Activated CD8-positive, alpha-beta T cell treated with anti-CD3 and anti-CD28 coated beads for 36 hours (primary cell): ENCODE measurements at regions not wholly inside any gene's neighbourhood (a gene's known extent, or its start where the extent isn't known, plus 50 kb on each side); places are given as distances from the start of the nearest gene placed in this dataset.

Experiments used
- ATAC-seq: fragments of 200-7000 bp; cut with Tn5 transposase; one replicate; pipeline ENCODE4 v1.10.0; 2021; ENCODE audit warnings: mild to moderate bottlenecking, moderate library complexity
- CTCF ChIA-PET: fragments of 350-600 bp; sonication (Branson Sonifier 250); formaldehyde crosslinking; loops from one replicate; lab custom pipeline; 2021; ENCODE audit warnings: antibody characterized with exemption; lab: Charles Lee
- POLR2A ChIA-PET: fragments of 350-600 bp; sonication (Branson Sonifier 250); formaldehyde crosslinking; loops from one replicate; lab custom pipeline; 2021; ENCODE audit warnings: antibody characterized with exemption; lab: Charles Lee
- DNase-seq: peaks from one replicate; pipeline ENCODE4 v3.0.0-alpha.2; 2020
- H3K27ac Mint-ChIP-seq: one replicate; pipeline ENCODE4 v1.8.0; 2021; ENCODE audit warnings: mild to moderate bottlenecking, mixed read lengths
- H3K27me3 Mint-ChIP-seq: one replicate; pipeline ENCODE4 v1.8.0; 2021; ENCODE audit warnings: mixed read lengths
- H3K36me3 Mint-ChIP-seq: one replicate; pipeline ENCODE4 v1.8.0; 2021; ENCODE audit warnings: low read depth, mixed read lengths
- H3K4me1 Mint-ChIP-seq: one replicate; pipeline ENCODE4 v1.8.0; 2021; ENCODE audit warnings: low read depth, mixed read lengths
- H3K4me3 Mint-ChIP-seq: one replicate; pipeline ENCODE4 v1.8.0; 2021; ENCODE audit warnings: mild to moderate bottlenecking, moderate library complexity, mixed read lengths
- H3K9me3 Mint-ChIP-seq: one replicate; pipeline ENCODE4 v1.8.0; 2021; ENCODE audit warnings: mixed read lengths
- CTCF ChIP-seq: fragments of 200-600 bp; IDR thresholded peaks from one replicate; pipeline ENCODE4 v1.8.0; 2022; ENCODE audit warnings: antibody characterized with exemption, mild to moderate bottlenecking
- intact Hi-C: fragments of 100-400 bp; cut with micrococcal nuclease; formaldehyde crosslinking; loops from one replicate; pipeline ENCODE4 v1.10.0; 2022

- Mint-ChIP-seq H3K4me1 (peaks cover 9% of the 10 kb centered on the region), H3K36me3 (no peaks in the 10 kb centered on the region), H3K4me3 (no peak overlapping the region), H3K27ac (no peak overlapping the region), H3K9me3 (peaks cover 5% of the 10 kb centered on the region), H3K27me3 (peaks cover 10% of the 10 kb centered on the region)
- ATAC-seq (no peak), DNase-seq (no peak)
- TF ChIP-seq CTCF, result no peak
- POLR2A ChIA-PET, result no interaction called here
- CTCF ChIA-PET, result no interaction called here
- intact Hi-C loops, result no loop called here
Observed at GRCh38 chr6:140773276-140773675, 1359.4 kb upstream of the GJE1 start.

DNA sequence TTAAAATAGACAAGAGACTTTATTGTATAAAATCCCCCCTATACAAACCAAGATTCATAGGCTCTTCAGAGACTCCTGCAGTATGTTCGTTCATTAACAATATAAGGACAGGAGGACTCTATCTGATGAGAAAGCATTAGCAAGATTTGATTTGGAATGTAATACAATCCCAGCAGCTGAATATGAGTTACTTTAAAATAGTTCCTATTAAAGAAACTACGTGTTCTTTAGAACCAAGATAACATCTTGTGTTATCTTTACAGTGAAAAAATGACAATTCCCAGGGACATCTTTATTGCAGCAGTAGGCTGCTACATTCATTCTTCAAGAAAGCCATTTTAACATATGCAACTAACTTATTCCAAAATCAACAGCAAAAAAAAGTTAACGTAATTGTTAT, 1360.1 kb upstream of the GJE1 start:
- intact Hi-C loops, result no loop called here
- Mint-ChIP-seq H3K27me3 (peaks cover 10% of the 10 kb centered on the region), H3K9me3 (peaks cover 10% of the 10 kb centered on the region), H3K27ac (no peak overlapping the region), H3K36me3 (no peaks in the 10 kb centered on the region), H3K4me1 (peaks cover 9% of the 10 kb centered on the region), H3K4me3 (no peak overlapping the region)
- TF ChIP-seq CTCF, result no peak
- DNase-seq (no peak), ATAC-seq (no peak)
- CTCF ChIA-PET, result no interaction called here
- POLR2A ChIA-PET, result no interaction called here

GRCh38 chr6:140768133-140768532, 1364.6 kb upstream of the GJE1 start:
- Mint-ChIP-seq H3K27me3 (peaks cover 6% of the 10 kb centered on the region), H3K4me3 (no peak overlapping the region), H3K36me3 (no peaks in the 10 kb centered on the region), H3K27ac (no peak overlapping the region), H3K9me3 (peaks cover 11% of the 10 kb centered on the region), H3K4me1 (no peaks in the 10 kb centered on the region)
- ATAC-seq, result no peak
- no peak for TF ChIP-seq CTCF
- ChIA-PET CTCF (no interaction called here), POLR2A (no interaction called here)
- no peak for DNase-seq
- intact Hi-C loops, result no loop called here

DNA sequence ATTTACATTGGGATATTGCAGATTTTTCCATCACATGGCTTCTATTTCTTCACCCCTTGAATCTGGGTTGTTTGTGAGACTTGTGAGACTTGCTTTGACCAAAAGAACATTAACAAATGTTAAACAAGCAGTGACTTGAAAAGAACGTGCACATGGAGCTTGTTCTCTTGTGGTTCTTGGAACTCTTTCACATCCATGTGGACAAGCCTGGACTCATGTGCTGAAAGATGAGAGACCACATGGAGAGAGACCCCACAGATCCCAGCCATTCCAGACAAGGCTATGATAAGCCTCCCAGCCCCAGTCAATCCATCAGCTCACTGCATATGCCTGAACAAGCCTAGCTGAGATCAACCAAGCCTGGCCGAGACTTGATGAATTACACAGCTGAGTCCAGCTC, 1365.7 kb upstream of the GJE1 start:
- Mint-ChIP-seq H3K36me3 (no peaks in the 10 kb centered on the region), H3K4me1 (no peaks in the 10 kb centered on the region), H3K27me3 (peaks cover 5% of the 10 kb centered on the region), H3K4me3 (no peak overlapping the region), H3K9me3 (peaks cover 11% of the 10 kb centered on the region), H3K27ac (no peak overlapping the region)
- ChIA-PET CTCF (no interaction called here), POLR2A (no interaction called here)
- no peak for ATAC-seq
- no peak for DNase-seq
- intact Hi-C loops, result no loop called here
- no peak for TF ChIP-seq CTCF

GRCh38 chr6:140758169-140758877, 1374.4 kb upstream of the GJE1 start:
- H3K9me3 Mint-ChIP-seq, result peaks cover 1% of the 10 kb centered on the region
- no peak overlapping the region for H3K27ac Mint-ChIP-seq
- H3K4me1 Mint-ChIP-seq, result no peaks in the 10 kb centered on the region
- intact Hi-C loops, result no loop called here
- H3K36me3 Mint-ChIP-seq, result no peaks in the 10 kb centered on the region
- H3K27me3 Mint-ChIP-seq, result peaks cover under 1% of the 10 kb centered on the region
- TF ChIP-seq CTCF, result no peak
- H3K4me3 Mint-ChIP-seq, result no peak overlapping the region
- POLR2A ChIA-PET, result no interaction called here
- DNase-seq (no peak), ATAC-seq (no peak)
- CTCF ChIA-PET, result interaction anchor here (1.0 kb wide), 1 partner anchor 21 kb away, joined by 3 read pairs; no protein-coding TSS in a partner anchor
